Large intestine (tissue), 3 donors: ENCODE measurements at regions not wholly inside any gene's neighbourhood (a gene's known extent, or its start where the extent isn't known, plus 50 kb on each side); places are given as distances from the start of the nearest gene placed in this dataset.
"Not testable (repeated sequence)": the region's sequence is repeated elsewhere in the genome, so short reads cannot be mapped to it uniquely, and the experiment has no call there.

Experiments
- DNase-seq, 2 donors: peaks; one replicate each; pipeline versions ENCODE4 v3.0.0 to v3.0.0-alpha.2; 2013
- H3K27ac ChIP-seq: one replicate; pipeline ENCODE4 v1.5.1; 2013; ENCODE audit warnings: low read length
- H3K27me3 ChIP-seq: 2 replicates; pipeline ENCODE4 v1.6.1; 2013; ENCODE audit warnings: low read length; ENCODE audit not compliant: control insufficient read depth, insufficient read depth
- H3K36me3 ChIP-seq: 2 replicates; pipeline ENCODE4 v1.6.1; 2013; ENCODE audit warnings: low read length; ENCODE audit not compliant: control insufficient read depth, insufficient read depth
- H3K4me1 ChIP-seq: one replicate; pipeline ENCODE4 v1.6.1; 2013; ENCODE audit warnings: low read length; ENCODE audit not compliant: control insufficient read depth, insufficient read depth
- H3K4me3 ChIP-seq: one replicate; pipeline ENCODE4 v1.5.1; 2013; ENCODE audit warnings: low read length
- H3K9me3 ChIP-seq: one replicate; pipeline ENCODE4 v1.6.1; 2013; ENCODE audit warnings: mild to moderate bottlenecking, low read depth, low read length, moderate library complexity; ENCODE audit not compliant: control insufficient read depth
- WGBS: methylation state at CpG from one replicate; pipeline ENCODE4 v1.1.5; 2013; ENCODE audit warnings: low lambda C conversion rate; ENCODE audit not compliant: insufficient coverage; 5-methylcytosine and 5-hydroxymethylcytosine counted together

DNA sequence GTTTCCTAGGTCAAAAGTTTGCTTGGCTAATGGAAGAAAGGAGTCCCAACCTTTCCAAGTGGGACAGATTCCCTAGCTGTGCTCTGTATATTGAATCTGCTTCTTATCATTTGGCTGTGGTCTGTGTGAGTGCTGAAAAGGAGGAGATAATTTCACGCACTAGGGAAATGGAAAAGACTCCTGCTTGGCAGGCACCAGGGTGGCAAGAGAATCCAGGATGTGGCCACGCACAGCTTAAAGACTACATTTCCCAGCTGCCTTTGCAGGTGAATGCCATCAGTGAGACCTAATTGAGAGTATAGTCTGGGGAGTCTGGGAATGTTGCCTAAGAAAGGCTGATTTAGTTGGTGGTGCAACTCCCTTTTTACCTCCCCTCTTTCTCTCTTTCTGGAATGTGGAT is 253.5 kb upstream of the PLGLB1 start:
- H3K36me3 ChIP-seq, H3K27me3 ChIP-seq, DNase-seq, H3K9me3 ChIP-seq, H3K4me3 ChIP-seq, H3K4me1 ChIP-seq, H3K27ac ChIP-seq: not testable (repeated sequence)
- no CpG with 5 or more reads among the region's 2 CpGs for WGBS

DNA sequence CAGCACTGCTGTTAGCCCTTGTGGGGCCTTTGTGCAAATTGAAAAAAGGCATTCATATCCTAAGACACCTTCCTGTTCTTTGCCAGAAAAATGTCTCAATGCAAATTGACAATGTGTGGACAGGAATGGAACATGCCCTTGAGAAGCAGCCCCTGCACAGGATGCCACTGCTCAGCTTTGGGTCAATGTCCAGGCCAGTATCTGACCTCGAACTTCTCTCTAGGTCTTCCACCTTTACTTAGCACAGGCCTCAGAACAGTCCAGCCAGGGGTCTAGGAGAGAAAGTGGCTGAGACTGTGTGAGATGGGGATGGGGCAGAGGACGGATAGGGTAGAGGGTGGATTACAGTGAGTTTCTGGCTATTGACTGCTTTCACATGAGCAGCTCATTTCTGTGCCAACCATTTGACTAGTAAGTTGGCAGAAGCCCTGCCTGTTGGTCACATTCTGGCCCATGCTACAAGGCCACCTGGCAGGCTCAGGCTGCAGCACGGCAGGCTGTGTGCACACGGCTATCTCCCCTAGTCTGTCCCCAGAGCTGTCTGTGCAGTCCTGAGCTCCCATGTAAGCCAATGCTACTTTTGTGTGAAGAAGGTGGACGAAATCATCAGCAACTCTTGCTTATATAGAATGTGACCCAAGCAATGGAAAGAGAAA is 254.5 kb upstream of the PLGLB1 start:
- H3K4me1 ChIP-seq, H3K27ac ChIP-seq, H3K4me3 ChIP-seq, H3K27me3 ChIP-seq, DNase-seq, H3K36me3 ChIP-seq, H3K9me3 ChIP-seq: not testable (repeated sequence)
- no CpG with 5 or more reads among the region's 5 CpGs for WGBS

DNA sequence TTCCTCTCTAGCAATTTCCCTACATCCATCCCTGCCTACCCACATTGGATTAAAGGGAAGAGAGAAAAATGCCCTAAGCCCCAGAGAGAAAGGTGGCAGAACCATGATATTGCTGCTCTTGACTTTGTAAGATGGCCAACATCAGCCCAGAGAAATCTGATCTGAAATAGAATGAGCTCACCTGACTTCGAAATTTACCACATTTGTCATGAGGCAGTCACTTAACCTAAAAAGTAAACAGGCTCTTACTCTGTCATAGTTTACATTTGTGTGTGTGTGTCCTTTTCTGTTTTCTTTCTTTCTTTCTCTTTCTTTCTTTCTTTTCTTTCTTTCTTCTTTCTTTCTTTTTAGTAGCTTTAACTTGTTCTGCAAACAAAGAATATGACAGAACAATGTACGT is 255.0 kb upstream of the PLGLB1 start:
- H3K4me1 ChIP-seq, H3K9me3 ChIP-seq, H3K27ac ChIP-seq, H3K27me3 ChIP-seq, H3K4me3 ChIP-seq, H3K36me3 ChIP-seq, DNase-seq: not testable (repeated sequence)
- no CpG with 5 or more reads among the region's 2 CpGs for WGBS

DNA sequence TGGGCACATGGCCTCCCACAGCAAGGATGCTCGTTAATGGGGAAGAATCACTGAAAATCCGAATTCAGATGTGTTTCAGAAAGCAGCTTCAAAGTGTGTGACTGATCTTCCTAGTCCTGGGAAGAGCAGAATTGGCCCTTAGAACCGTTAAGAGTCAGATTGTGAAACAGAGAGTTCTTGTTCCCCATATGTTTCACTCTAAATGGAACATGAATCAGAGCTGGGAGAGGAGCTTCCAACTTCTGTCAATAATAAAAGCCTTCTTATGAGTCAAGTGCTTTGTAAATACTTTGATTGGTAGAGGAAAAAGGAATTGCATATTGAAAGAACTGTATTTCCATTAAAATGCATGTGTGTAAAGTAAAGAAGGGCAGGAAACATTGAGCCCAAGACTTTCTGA is 256.1 kb upstream of the PLGLB1 start:
- H3K36me3 ChIP-seq, H3K27ac ChIP-seq, H3K9me3 ChIP-seq, H3K27me3 ChIP-seq, DNase-seq, H3K4me3 ChIP-seq, H3K4me1 ChIP-seq: not testable (repeated sequence)
- no CpG with 5 or more reads among the region's 3 CpGs for WGBS

DNA sequence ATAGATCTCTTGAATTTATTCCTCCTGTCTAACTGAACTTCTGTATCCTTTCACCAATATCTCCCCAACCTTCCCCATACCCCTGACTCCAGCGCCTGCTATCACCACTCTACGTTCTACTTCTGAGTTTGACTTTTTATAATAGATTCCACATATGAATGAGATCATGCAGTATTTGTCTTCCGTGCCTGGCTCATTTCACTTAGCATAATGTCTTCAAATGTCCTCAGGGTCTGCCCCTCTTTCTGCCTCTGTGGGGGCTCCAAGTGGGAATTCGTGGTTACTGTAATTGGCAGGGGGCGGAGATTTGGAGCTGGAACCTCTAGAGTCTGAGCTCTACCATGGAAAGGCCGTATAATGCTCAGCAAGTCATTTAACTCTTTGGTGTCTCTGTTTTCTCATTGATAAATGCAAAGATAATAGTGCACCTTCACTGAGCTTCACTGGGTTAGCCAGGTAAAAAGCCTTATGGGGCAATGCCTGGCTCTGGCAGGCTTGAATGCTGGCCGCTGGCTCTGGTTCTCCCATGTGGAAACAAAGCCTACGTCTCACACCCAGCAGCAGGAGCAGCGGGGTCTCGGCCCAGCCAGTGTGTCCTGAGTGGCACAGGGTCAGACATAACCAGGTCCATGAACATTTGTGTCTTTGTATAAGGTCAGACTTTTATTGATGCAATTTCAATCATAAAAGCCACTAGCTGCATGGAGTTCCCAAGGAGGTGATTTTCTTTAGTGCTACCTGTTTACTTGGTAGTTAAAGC is 259.1 kb upstream of the PLGLB1 start:
- no CpG with 5 or more reads among the region's 10 CpGs for WGBS

DNA sequence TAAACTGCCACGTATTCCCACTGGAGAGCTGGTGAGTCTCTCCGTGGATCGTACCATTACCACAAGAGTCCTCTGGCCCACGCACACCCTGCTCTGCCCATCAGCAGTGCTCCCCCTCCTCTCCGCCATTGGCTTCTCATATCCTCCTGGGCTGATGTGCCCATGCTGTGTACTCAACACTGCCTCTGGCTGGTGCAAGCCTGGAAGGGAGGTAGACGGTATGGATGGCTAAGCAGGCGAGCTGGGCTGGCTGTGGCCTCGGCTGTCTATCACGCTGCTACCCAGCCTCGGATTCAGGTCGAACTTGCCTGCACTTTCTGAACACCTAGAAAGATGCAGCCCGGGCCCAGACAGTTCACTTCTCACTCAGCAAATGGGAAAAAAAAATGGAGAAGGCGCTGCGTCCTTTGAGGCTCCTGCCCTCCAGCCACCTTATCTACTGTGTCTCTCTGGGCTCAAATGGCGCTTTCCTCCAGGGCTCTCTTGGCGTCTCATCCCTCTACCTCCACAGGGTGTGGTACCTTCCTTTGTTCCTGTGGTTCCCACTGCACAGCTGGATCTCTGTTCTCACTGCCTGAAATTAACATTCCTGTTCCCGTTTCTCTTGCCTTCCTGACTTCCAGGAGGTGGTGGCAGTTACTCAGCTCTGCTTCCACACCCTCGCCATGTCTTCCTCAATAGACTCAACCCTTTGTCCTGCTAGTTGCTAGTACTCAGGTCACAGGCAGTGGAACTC is 262.3 kb upstream of the PLGLB1 start:
- not testable (repeated sequence) for H3K27ac ChIP-seq, H3K9me3 ChIP-seq, H3K27me3 ChIP-seq, H3K4me1 ChIP-seq, DNase-seq, H3K36me3 ChIP-seq, H3K4me3 ChIP-seq
- WGBS: no CpG with 5 or more reads among the region's 18 CpGs

More for the DNA sequence above, 259.1 kb upstream of the PLGLB1 start:
- H3K27ac ChIP-seq, H3K27me3 ChIP-seq, H3K9me3 ChIP-seq, H3K36me3 ChIP-seq, DNase-seq, H3K4me1 ChIP-seq, H3K4me3 ChIP-seq: not testable (repeated sequence)

DNA sequence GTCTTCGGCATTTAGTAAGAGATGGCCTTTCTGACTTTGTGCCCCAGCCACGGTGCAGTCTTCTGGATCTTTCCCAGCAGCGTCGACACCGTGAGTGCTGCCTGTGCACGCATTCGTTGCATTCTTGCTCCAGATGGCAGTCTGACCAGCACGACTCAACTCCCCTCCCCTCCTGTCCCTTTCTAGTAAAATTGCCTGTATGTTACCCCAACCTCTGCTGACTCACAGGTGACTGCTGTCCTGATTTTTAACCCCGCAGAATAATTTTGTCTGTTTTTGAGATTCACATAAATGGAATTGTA is 262.8 kb upstream of the PLGLB1 start:
- H3K9me3 ChIP-seq, H3K4me3 ChIP-seq, H3K27ac ChIP-seq, DNase-seq, H3K36me3 ChIP-seq, H3K27me3 ChIP-seq, H3K4me1 ChIP-seq: not testable (repeated sequence)
- WGBS: no CpG with 5 or more reads among the region's 9 CpGs

DNA sequence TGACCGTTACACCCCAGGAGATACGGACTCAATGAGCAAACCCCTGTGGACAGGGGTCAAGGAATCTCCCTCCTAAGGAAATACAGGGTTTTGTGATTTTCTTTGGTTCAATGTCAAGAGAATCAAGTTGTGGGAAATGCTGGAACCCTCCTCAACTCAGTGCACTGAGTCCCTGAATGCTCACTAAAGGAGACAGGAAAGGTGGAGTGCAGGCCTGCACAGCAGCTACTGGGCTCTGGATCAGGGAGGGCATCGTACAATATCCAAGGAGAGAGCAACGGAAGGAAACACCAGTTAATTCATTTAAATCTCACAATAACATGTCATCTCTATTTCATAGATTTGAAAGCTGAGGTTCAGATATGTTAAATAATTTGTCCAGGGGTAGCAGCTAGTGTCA is 263.5 kb upstream of the PLGLB1 start:
- H3K36me3 ChIP-seq, H3K27ac ChIP-seq, H3K27me3 ChIP-seq, H3K9me3 ChIP-seq, DNase-seq, H3K4me1 ChIP-seq, H3K4me3 ChIP-seq: not testable (repeated sequence)
- WGBS: no CpG with 5 or more reads among the region's 4 CpGs

DNA sequence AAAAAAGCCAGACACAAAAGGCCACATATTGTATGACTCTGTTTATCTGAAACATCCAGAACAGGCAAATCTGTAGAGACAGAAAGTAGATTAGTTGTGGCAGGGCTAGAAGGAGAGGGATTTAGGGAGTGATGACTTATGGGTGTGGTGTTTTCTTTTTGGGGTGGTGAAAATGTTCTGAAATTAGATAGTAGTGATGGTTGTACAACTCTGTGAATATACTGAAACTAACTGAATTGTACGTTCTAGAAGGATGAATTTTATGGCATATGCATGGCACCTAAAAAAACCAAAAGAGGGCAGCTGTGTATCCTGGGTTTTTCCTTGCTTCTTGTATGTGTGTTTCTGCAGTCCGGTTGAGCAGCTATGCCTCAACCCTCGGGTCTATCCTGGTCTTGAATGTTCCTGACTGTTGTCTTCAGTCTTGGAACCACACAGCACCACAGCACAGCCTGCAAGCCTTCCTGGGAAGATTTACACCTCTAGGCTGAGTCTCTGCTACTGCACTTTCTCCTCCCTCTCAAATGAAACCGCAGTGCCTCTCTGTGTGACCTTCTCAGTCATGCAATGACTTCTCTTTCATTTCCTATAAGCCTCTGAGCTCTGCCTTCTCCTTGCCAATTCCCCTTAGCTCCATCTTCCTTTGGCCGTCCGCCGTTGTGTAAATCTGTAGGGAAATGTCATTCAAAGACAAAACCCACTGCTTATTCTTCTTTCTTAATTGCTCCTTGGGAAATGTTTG is 269.1 kb upstream of the PLGLB1 start:
- H3K36me3 ChIP-seq, DNase-seq, H3K9me3 ChIP-seq, H3K27me3 ChIP-seq, H3K4me3 ChIP-seq, H3K4me1 ChIP-seq, H3K27ac ChIP-seq: not testable (repeated sequence)
- WGBS: no CpG with 5 or more reads among the region's 7 CpGs

DNA sequence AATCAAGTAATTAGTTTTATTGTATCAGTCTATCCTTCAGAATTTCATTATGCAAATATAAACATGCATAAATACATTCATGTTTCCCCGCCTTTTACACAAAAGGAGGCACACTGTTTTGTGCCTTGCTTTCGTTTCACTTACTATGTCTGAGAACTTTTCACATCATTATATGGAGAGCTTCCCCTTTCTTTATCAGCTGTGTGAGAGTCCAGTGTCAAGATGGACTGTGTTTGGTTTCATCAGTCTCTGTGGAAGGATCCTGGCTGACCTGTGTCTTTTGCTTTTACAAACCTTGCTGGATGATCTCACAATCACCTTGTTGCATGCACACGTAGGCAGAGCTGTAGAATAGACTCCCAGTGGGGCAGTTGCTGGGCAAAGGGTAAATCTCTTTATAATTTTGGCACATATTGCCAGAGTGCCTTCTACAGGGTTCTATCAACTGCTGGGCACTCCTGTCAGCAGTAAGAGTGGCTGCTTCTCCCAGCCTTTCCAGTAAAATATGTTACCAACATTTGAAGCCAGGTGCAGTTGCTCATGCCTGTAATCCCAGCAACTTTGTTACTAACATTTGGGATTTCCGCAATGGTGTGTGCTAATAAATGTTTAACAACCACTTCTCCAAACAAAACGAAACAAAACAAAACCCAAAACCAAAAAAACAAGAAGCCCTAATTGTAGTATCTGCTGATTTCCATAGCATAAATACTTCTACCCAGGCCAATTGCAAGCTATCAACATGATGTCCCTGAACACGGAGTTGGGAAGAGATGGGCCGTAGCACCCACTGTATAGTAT is 270.0 kb upstream of the PLGLB1 start:
- not testable (repeated sequence) for H3K4me1 ChIP-seq, H3K27ac ChIP-seq, H3K27me3 ChIP-seq, H3K4me3 ChIP-seq, H3K36me3 ChIP-seq, H3K9me3 ChIP-seq, DNase-seq
- no CpG with 5 or more reads among the region's 7 CpGs for WGBS
